Hematopoietic multipotent progenitor cell (in vitro differentiated cells): ENCODE measurements at regions not wholly inside any gene's neighbourhood (a gene's known extent, or its start where the extent isn't known, plus 50 kb on each side); places are given as distances from the start of the nearest gene placed in this dataset.
A peak's percentile ranks its signal among the peaks of the same experiment; 100 is the strongest.
"Not testable (repeated sequence)": the region's sequence is repeated elsewhere in the genome, so short reads cannot be mapped to it uniquely, and the experiment has no call there.

Experiments
- DNase-seq, 3 donors: peaks; one replicate each; pipeline ENCODE4 v3.0.0-alpha.2; 2011 to 2015; ENCODE audit warnings: low read depth in 2 of 3, low spot score in 2 of 3

- DNase-seq, result not testable (repeated sequence)
Observed at GRCh38 chr5:122515210-122515609, 203.2 kb downstream of the SNCAIP start.

- peak in 2 of 3 donors; percentile 25 to 61 for DNase-seq
Observed at GRCh38 chr5:122515709-122516431, 203.8 kb downstream of the SNCAIP start.

GRCh38 chr5:122516432-122516743 is 204.4 kb downstream of the SNCAIP start:
- DNase-seq, result no peak

GRCh38 chr5:122517091-122517490 is 205.1 kb downstream of the SNCAIP start:
- DNase-seq, result no peak

- DNase-seq, result no peak
Observed at GRCh38 chr5:122523776-122524175, 211.7 kb downstream of the SNCAIP start.

GRCh38 chr5:122527547-122527946 is 215.5 kb downstream of the SNCAIP start:
- no peak for DNase-seq

GRCh38 chr5:122532035-122532434 is 220.0 kb downstream of the SNCAIP start:
- no peak for DNase-seq

GRCh38 chr5:122533825-122534224 is 221.8 kb downstream of the SNCAIP start:
- DNase-seq, result no peak

GRCh38 chr5:122534829-122535228 is 222.8 kb downstream of the SNCAIP start:
- no peak for DNase-seq

- no peak for DNase-seq
Observed at GRCh38 chr5:122541388-122541787, 229.4 kb downstream of the SNCAIP start.

GRCh38 chr5:122545986-122546385 is 228.9 kb upstream of the SNX2 start:
- no peak for DNase-seq

- no peak for DNase-seq
Observed at GRCh38 chr5:122547219-122547618, 227.7 kb upstream of the SNX2 start.

- no peak for DNase-seq
Observed at GRCh38 chr5:122547669-122548068, 227.2 kb upstream of the SNX2 start.

- no peak for DNase-seq
Observed at GRCh38 chr5:122559676-122560075, 215.2 kb upstream of the SNX2 start.

GRCh38 chr5:122561209-122561608 is 213.7 kb upstream of the SNX2 start:
- no peak for DNase-seq

GRCh38 chr5:122565331-122565730 is 209.5 kb upstream of the SNX2 start:
- no peak for DNase-seq

- DNase-seq, result no peak
Observed at GRCh38 chr5:122576256-122577016, 198.4 kb upstream of the SNX2 start.

GRCh38 chr5:122581629-122582028 is 193.3 kb upstream of the SNX2 start:
- DNase-seq, result no peak

- DNase-seq, result no peak
Observed at GRCh38 chr5:122584411-122585300, 190.2 kb upstream of the SNX2 start.

GRCh38 chr5:122585371-122585770 is 189.5 kb upstream of the SNX2 start:
- DNase-seq, result no peak

- DNase-seq, result no peak
Observed at GRCh38 chr5:122586351-122586750, 188.5 kb upstream of the SNX2 start.
